A549 (cell line): ENCODE measurements at regions not wholly inside any gene's neighbourhood (a gene's known extent, or its start where the extent isn't known, plus 50 kb on each side); places are given as distances from the start of the nearest gene placed in this dataset.

ENCODE experiments used
- JUN ChIP-seq, 2 experiments: fragments of >200 bp; sonication (Bioruptor Twin); formaldehyde crosslinking; IDR thresholded peaks; 2 replicates in 1 of 2; 3 replicates in 1 of 2; pipeline ENCODE4 v1.6.1; 2016 to 2017
- MAZ ChIP-seq: fragments of 150-350 bp; IDR thresholded peaks from 2 replicates; pipeline ENCODE4 v1.6.1; 2014; ENCODE audit warnings: antibody characterized with exemption, low read depth, low read length, borderline replicate concordance
- MYC ChIP-seq: IDR thresholded peaks from 2 replicates; pipeline ENCODE4 v1.6.1; 2012; ENCODE audit warnings: mild to moderate bottlenecking, inconsistent platforms, low read length, improper control_type of control experiment, borderline replicate concordance
- PHF8 ChIP-seq: fragments of 200-600 bp; sonication (generic); IDR thresholded peaks from 2 replicates; pipeline ENCODE4 v1.6.1; 2016; ENCODE audit warnings: low read depth, mild to moderate bottlenecking, antibody characterized with exemption, moderate library complexity, borderline replicate concordance
- POLR2A ChIP-seq: IDR thresholded peaks from 2 replicates; pipeline ENCODE4 v1.6.1; 2012; ENCODE audit warnings: mild to moderate bottlenecking, low read length
- RAD21 ChIP-seq, 2 experiments: fragments of >200 bp in 1 of 2; sonication (Bioruptor Twin) in 1 of 2; formaldehyde crosslinking in 1 of 2; IDR thresholded peaks in 1 of 2; conservative IDR thresholded peaks in 1 of 2; 2 replicates in 1 of 2; 3 replicates in 1 of 2; pipeline ENCODE4 v1.6.1; 2012 to 2018; ENCODE audit warnings: inconsistent platforms in 1 of 2
- RCOR1 ChIP-seq: fragments of 150-350 bp; IDR thresholded peaks from 2 replicates; pipeline ENCODE4 v1.6.1; 2014; ENCODE audit warnings: antibody characterized with exemption, low read length, low read depth
- RFX5 ChIP-seq: fragments of 450-650 bp; IDR thresholded peaks from 2 replicates; pipeline ENCODE4 v1.7.1; 2014; ENCODE audit warnings: antibody characterized with exemption, mild to moderate bottlenecking, moderate library complexity
- ZFP36 ChIP-seq: fragments of 450-650 bp; IDR thresholded peaks from 2 replicates; pipeline ENCODE4 v1.6.1; 2014; ENCODE audit warnings: borderline replicate concordance; ENCODE audit not compliant: partially characterized antibody
- TF ChIP-seq, protein P1 (sequence below): fragments of >200 bp; sonication (Bioruptor Twin); formaldehyde crosslinking; IDR thresholded peaks from 3 replicates; pipeline ENCODE4 v1.5.1; 2016
- TF ChIP-seq, protein P2 (sequence below): fragments of 450-650 bp; IDR thresholded peaks from 2 replicates; pipeline ENCODE4 v1.6.1; 2014; ENCODE audit warnings: antibody characterized with exemption
- TF ChIP-seq, protein P3 (sequence below): fragments of 200-600 bp; sonication (generic); IDR thresholded peaks from 2 replicates; pipeline ENCODE4 v1.6.1; 2016; ENCODE audit warnings: antibody characterized with exemption, mild to moderate bottlenecking, moderate library complexity

DNA sequence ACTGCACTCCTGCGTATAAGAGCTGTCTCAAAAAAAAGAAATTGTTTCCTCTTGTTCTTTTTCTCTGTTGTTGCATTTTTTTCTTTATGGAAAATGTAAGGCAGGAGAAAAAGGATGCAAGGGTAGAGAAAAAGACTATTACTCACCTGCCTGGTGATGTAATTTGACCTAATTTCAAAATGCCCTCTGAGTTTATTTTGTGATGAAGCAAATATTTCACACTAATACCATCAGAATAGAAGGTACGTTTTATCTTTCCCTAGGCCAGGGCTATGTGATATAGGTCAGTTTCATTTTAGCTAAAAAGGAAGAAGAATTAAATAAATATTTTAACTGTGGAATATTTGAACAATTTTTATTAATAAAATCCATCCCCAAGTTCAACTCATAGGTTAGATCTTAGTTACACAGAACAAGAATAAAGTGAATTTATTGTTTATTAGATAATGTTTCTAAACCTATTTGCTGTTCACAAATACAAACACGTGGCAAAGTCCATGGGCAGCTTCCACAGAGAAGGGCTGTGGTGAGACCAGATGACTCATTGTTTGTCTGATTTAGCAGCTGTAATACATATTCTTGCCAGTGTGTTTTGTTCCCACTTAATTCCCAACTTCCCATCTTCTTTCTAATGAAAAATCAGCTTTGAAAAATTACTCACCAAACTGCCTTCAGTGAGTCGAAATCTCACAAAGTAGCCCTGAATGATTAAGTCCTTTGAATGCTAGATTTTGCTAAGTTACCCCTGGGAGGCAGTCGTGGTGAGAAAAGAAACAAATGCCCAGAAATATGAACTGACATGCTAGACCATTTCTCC is 52.8 kb upstream of the CCDC112 start:
- TF ChIP-seq JUN (IDR thresholded peaks at IDR 0.05) (no peak; a peak in 1 of 5 replicates), RFX5 (no peak), RCOR1 (no peak), RAD21 (conservative IDR thresholded peaks at IDR 0.05 in 1 of 2, IDR thresholded peaks at IDR 0.05 in 1 of 2) (no peak), MAZ (no peak), POLR2A (no peak), PHF8 (no peak), MYC (peak; percentile 32; the same call in 1 of the 2 replicates), ZFP36 (no peak)
- TF ChIP-seq, protein P1, sequence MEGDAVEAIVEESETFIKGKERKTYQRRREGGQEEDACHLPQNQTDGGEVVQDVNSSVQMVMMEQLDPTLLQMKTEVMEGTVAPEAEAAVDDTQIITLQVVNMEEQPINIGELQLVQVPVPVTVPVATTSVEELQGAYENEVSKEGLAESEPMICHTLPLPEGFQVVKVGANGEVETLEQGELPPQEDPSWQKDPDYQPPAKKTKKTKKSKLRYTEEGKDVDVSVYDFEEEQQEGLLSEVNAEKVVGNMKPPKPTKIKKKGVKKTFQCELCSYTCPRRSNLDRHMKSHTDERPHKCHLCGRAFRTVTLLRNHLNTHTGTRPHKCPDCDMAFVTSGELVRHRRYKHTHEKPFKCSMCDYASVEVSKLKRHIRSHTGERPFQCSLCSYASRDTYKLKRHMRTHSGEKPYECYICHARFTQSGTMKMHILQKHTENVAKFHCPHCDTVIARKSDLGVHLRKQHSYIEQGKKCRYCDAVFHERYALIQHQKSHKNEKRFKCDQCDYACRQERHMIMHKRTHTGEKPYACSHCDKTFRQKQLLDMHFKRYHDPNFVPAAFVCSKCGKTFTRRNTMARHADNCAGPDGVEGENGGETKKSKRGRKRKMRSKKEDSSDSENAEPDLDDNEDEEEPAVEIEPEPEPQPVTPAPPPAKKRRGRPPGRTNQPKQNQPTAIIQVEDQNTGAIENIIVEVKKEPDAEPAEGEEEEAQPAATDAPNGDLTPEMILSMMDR = no peak
- TF ChIP-seq, protein P2, sequence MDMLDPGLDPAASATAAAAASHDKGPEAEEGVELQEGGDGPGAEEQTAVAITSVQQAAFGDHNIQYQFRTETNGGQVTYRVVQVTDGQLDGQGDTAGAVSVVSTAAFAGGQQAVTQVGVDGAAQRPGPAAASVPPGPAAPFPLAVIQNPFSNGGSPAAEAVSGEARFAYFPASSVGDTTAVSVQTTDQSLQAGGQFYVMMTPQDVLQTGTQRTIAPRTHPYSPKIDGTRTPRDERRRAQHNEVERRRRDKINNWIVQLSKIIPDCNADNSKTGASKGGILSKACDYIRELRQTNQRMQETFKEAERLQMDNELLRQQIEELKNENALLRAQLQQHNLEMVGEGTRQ = no peak
- TF ChIP-seq, protein P3, sequence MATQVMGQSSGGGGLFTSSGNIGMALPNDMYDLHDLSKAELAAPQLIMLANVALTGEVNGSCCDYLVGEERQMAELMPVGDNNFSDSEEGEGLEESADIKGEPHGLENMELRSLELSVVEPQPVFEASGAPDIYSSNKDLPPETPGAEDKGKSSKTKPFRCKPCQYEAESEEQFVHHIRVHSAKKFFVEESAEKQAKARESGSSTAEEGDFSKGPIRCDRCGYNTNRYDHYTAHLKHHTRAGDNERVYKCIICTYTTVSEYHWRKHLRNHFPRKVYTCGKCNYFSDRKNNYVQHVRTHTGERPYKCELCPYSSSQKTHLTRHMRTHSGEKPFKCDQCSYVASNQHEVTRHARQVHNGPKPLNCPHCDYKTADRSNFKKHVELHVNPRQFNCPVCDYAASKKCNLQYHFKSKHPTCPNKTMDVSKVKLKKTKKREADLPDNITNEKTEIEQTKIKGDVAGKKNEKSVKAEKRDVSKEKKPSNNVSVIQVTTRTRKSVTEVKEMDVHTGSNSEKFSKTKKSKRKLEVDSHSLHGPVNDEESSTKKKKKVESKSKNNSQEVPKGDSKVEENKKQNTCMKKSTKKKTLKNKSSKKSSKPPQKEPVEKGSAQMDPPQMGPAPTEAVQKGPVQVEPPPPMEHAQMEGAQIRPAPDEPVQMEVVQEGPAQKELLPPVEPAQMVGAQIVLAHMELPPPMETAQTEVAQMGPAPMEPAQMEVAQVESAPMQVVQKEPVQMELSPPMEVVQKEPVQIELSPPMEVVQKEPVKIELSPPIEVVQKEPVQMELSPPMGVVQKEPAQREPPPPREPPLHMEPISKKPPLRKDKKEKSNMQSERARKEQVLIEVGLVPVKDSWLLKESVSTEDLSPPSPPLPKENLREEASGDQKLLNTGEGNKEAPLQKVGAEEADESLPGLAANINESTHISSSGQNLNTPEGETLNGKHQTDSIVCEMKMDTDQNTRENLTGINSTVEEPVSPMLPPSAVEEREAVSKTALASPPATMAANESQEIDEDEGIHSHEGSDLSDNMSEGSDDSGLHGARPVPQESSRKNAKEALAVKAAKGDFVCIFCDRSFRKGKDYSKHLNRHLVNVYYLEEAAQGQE = no peak
